Epidermal melanocyte (primary cell): ENCODE measurements at regions not wholly inside any gene's neighbourhood (a gene's known extent, or its start where the extent isn't known, plus 50 kb on each side); places are given as distances from the start of the nearest gene placed in this dataset.
"Not testable (repeated sequence)": the region's sequence is repeated elsewhere in the genome, so short reads cannot be mapped to it uniquely, and the experiment has no call there.

Experiments used
- DNase-seq: peaks from one replicate; pipeline ENCODE4 v3.0.0; 2011; ENCODE audit warnings: low spot score; ENCODE audit not compliant: insufficient read length

- no peak for DNase-seq
Measured at GRCh38 chr15:77839970-77840905, 207.5 kb upstream of the LINGO1 start.

GRCh38 chr15:77839456-77839855 is 206.7 kb upstream of the LINGO1 start:
- no peak for DNase-seq

- DNase-seq: no peak
Measured at GRCh38 chr15:77838595-77838994, 205.9 kb upstream of the LINGO1 start.

- no peak for DNase-seq
Measured at GRCh38 chr15:77838061-77838460, 205.3 kb upstream of the LINGO1 start.

- no peak for DNase-seq
Measured at GRCh38 chr15:77837649-77838025, 204.9 kb upstream of the LINGO1 start.

- no peak for DNase-seq
Measured at GRCh38 chr15:77836906-77837648, 204.4 kb upstream of the LINGO1 start.

- no peak for DNase-seq
Measured at GRCh38 chr15:77836121-77836692, 203.5 kb upstream of the LINGO1 start.

GRCh38 chr15:77834276-77834990 is 201.7 kb upstream of the LINGO1 start:
- no peak for DNase-seq

- DNase-seq: no peak
Measured at GRCh38 chr15:77832874-77833273, 200.2 kb upstream of the LINGO1 start.

- DNase-seq: no peak
Measured at GRCh38 chr15:77831986-77832385, 199.3 kb upstream of the LINGO1 start.

GRCh38 chr15:77830051-77830468 is 197.3 kb upstream of the LINGO1 start:
- DNase-seq: no peak

- DNase-seq: not testable (repeated sequence)
Measured at GRCh38 chr15:77829331-77829730, 196.6 kb upstream of the LINGO1 start.

GRCh38 chr15:77827860-77828259 is 195.1 kb upstream of the LINGO1 start:
- no peak for DNase-seq

GRCh38 chr15:77826006-77826695 is 193.4 kb upstream of the LINGO1 start:
- no peak for DNase-seq

- DNase-seq: no peak
Measured at GRCh38 chr15:77825546-77825945, 192.8 kb upstream of the LINGO1 start.

- no peak for DNase-seq
Measured at GRCh38 chr15:77825252-77825542, 192.5 kb upstream of the LINGO1 start.

GRCh38 chr15:77824361-77825251 is 191.9 kb upstream of the LINGO1 start:
- no peak for DNase-seq

- DNase-seq: peak; percentile 75
Measured at GRCh38 chr15:77823736-77824135, 191.0 kb upstream of the LINGO1 start.

- DNase-seq: no peak
Measured at GRCh38 chr15:77822631-77823230, 190.0 kb upstream of the LINGO1 start.

GRCh38 chr15:77821959-77822256 is 189.2 kb upstream of the LINGO1 start:
- no peak for DNase-seq
